GM23338 (cell line): ENCODE measurements at regions not wholly inside any gene's neighbourhood (a gene's known extent, or its start where the extent isn't known, plus 50 kb on each side); places are given as distances from the start of the nearest gene placed in this dataset.

ENCODE experiments used
- ATAC-seq: fragments of 200-7000 bp; cut with Tn5 transposase; 3 replicates; pipeline ENCODE4 v1.9.1; 2020
- DNase-seq: peaks from one replicate; pipeline ENCODE4 v3.0.0-alpha.2; 2015; ENCODE audit warnings: low spot score
- H2AFZ ChIP-seq: fragments of 200-600 bp; sonication (generic); 2 replicates; pipeline ENCODE4 v1.8.0; 2016; ENCODE audit warnings: antibody characterized with exemption, mild to moderate bottlenecking, moderate library complexity
- H3F3A ChIP-seq: fragments of 200-600 bp; sonication (generic); replicated peaks from 2 replicates; pipeline ENCODE4 v1.8.0; 2017; ENCODE audit warnings: antibody characterized with exemption, mixed run types, low read depth
- H3K27ac ChIP-seq: fragments of 200-600 bp; sonication (generic); 2 replicates; pipeline ENCODE4 v1.6.1; 2016; ENCODE audit warnings: low read depth
- H3K27me3 ChIP-seq: fragments of 200-600 bp; sonication (generic); 2 replicates; pipeline ENCODE4 v1.8.0; 2016; ENCODE audit warnings: mild to moderate bottlenecking, mixed run types, moderate library complexity; ENCODE audit not compliant: insufficient read depth
- H3K36me3 ChIP-seq: fragments of 200-600 bp; sonication (generic); 2 replicates; pipeline ENCODE4 v1.8.0; 2016; ENCODE audit warnings: mild to moderate bottlenecking; ENCODE audit not compliant: insufficient read depth
- H3K4me1 ChIP-seq: fragments of 200-600 bp; sonication (generic); 2 replicates; pipeline ENCODE4 v1.8.0; 2016; ENCODE audit warnings: mild to moderate bottlenecking, moderate library complexity; ENCODE audit not compliant: insufficient read depth
- H3K4me2 ChIP-seq: fragments of 200-600 bp; sonication (generic); 2 replicates; pipeline ENCODE4 v1.7.1; 2017; ENCODE audit warnings: mixed run types
- H3K4me3 ChIP-seq: fragments of 200-600 bp; sonication (generic); 2 replicates; pipeline ENCODE4 v1.6.1; 2016; ENCODE audit warnings: mixed run types
- H3K79me2 ChIP-seq: fragments of 200-600 bp; sonication (generic); replicated peaks from 2 replicates; pipeline ENCODE4 v1.8.0; 2017; ENCODE audit warnings: mild to moderate bottlenecking; ENCODE audit not compliant: insufficient read depth
- H3K9me2 ChIP-seq: fragments of 200-600 bp; sonication (generic); 2 replicates; pipeline ENCODE4 v1.8.0; 2017; ENCODE audit not compliant: insufficient read depth
- H4K20me1 ChIP-seq: fragments of 200-600 bp; sonication (generic); replicated peaks from 2 replicates; pipeline ENCODE4 v1.8.0; 2017; ENCODE audit warnings: mild to moderate bottlenecking; ENCODE audit not compliant: insufficient read depth
- H3K27ac Mint-ChIP-seq: 2 replicates; pipeline ENCODE4 v1.8.0; 2020; ENCODE audit warnings: inconsistent platforms, mild to moderate bottlenecking, moderate library complexity, mixed read lengths
- H3K27me3 Mint-ChIP-seq: 3 replicates; pipeline ENCODE4 v1.8.0; 2022; ENCODE audit warnings: low read depth, mild to moderate bottlenecking, moderate library complexity, mixed read lengths, inconsistent platforms; ENCODE audit not compliant: insufficient read depth, poor library complexity
- H3K36me3 Mint-ChIP-seq: 3 replicates; pipeline ENCODE4 v1.8.0; 2021; ENCODE audit warnings: low read depth, mild to moderate bottlenecking, inconsistent platforms, moderate library complexity, mixed read lengths
- H3K4me1 Mint-ChIP-seq: 3 replicates; pipeline ENCODE4 v1.8.0; 2020; ENCODE audit warnings: mild to moderate bottlenecking, inconsistent platforms, mixed read lengths
- H3K4me3 Mint-ChIP-seq: 3 replicates; pipeline ENCODE4 v1.8.0; 2021; ENCODE audit warnings: moderate library complexity, mild to moderate bottlenecking, inconsistent platforms, mixed read lengths
- H3K9me3 Mint-ChIP-seq: 3 replicates; pipeline ENCODE4 v1.8.0; 2020; ENCODE audit warnings: moderate library complexity, mild to moderate bottlenecking, inconsistent platforms, mixed read lengths
- CREB1 ChIP-seq: fragments of 250-450 bp; sonication (Bioruptor Pico); IDR thresholded peaks from 2 replicates; pipeline ENCODE4 v1.5.0; 2020; ENCODE audit warnings: low read depth, mild to moderate bottlenecking, moderate library complexity
- EZH2 ChIP-seq: fragments of 200-600 bp; sonication (generic); IDR thresholded peaks from one replicate; pipeline ENCODE4 v1.8.0; 2017; ENCODE audit warnings: antibody characterized with exemption, mild to moderate bottlenecking, low read depth; ENCODE audit not compliant: unreplicated experiment
- EZH2phosphoT487 ChIP-seq: fragments of 200-600 bp; sonication (generic); IDR thresholded peaks from one replicate; pipeline ENCODE4 v1.8.1; 2018; ENCODE audit warnings: antibody characterized with exemption; ENCODE audit not compliant: unreplicated experiment
- JUNB ChIP-seq: IDR thresholded peaks from one replicate; pipeline ENCODE4 v1.6.1; 2016; ENCODE audit warnings: antibody characterized with exemption; ENCODE audit not compliant: unreplicated experiment
- NANOG ChIP-seq: IDR thresholded peaks from 2 replicates; pipeline ENCODE4 v1.6.1; 2016; ENCODE audit warnings: antibody characterized with exemption, borderline replicate concordance
- POLR2AphosphoS5 ChIP-seq: IDR thresholded peaks from 2 replicates; pipeline ENCODE4 v1.6.1; 2016; ENCODE audit warnings: antibody characterized with exemption, low read depth
- STAT1 ChIP-seq: IDR thresholded peaks from one replicate; pipeline ENCODE4 v1.6.1; 2016; ENCODE audit warnings: antibody characterized with exemption; ENCODE audit not compliant: unreplicated experiment
- ZNF114 ChIP-seq: fragments of 250-450 bp; sonication (Bioruptor Pico); IDR thresholded peaks from 2 replicates; pipeline ENCODE4 v1.5.0; 2020; ENCODE audit warnings: mild to moderate bottlenecking, moderate library complexity
- ZNF331 ChIP-seq: fragments of 250-450 bp; sonication (Bioruptor Pico); IDR thresholded peaks from 2 replicates; pipeline ENCODE4 v1.5.0; 2020; ENCODE audit warnings: low read depth, mild to moderate bottlenecking, moderate library complexity
- TF ChIP-seq, protein P1 (sequence below): IDR thresholded peaks from one replicate; pipeline ENCODE4 v1.6.1; 2018; ENCODE audit warnings: antibody characterized with exemption; ENCODE audit not compliant: unreplicated experiment
- TF ChIP-seq, protein P2 (sequence below), 2 experiments: fragments of 200-600 bp in 1 of 2; sonication (generic) in 1 of 2; conservative IDR thresholded peaks; 2 replicates each; pipeline versions ENCODE4 v1.5.1 to v1.6.1; 2016 to 2017; ENCODE audit warnings: antibody characterized with exemption in 2 of 2, low read depth in 2 of 2, mild to moderate bottlenecking in 2 of 2, moderate library complexity in 1 of 2
- TF ChIP-seq, protein P3 (sequence below): IDR thresholded peaks from 2 replicates; pipeline ENCODE4 v1.6.1; 2016; ENCODE audit warnings: antibody characterized with exemption

DNA sequence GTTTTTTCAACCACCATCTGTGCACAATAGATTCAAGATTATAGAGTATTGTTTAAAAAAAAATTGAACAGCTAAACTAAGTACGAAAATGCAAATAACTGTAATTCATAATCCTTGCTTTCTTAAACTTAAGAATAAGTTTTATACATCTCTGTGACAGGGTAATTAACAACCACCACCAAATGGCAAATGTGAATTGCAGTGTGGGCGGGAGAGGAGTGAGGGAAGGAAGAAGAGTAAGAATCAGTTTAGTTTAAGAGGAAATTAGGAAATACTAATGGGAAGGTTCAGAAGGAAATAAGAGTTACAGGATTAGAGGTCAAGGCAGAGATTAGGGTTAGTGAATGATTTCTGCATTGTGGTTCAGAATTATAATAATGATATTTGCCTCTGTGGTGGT lies 430.9 kb downstream of the SPRY1 start (continued):
- TF ChIP-seq, protein P1, sequence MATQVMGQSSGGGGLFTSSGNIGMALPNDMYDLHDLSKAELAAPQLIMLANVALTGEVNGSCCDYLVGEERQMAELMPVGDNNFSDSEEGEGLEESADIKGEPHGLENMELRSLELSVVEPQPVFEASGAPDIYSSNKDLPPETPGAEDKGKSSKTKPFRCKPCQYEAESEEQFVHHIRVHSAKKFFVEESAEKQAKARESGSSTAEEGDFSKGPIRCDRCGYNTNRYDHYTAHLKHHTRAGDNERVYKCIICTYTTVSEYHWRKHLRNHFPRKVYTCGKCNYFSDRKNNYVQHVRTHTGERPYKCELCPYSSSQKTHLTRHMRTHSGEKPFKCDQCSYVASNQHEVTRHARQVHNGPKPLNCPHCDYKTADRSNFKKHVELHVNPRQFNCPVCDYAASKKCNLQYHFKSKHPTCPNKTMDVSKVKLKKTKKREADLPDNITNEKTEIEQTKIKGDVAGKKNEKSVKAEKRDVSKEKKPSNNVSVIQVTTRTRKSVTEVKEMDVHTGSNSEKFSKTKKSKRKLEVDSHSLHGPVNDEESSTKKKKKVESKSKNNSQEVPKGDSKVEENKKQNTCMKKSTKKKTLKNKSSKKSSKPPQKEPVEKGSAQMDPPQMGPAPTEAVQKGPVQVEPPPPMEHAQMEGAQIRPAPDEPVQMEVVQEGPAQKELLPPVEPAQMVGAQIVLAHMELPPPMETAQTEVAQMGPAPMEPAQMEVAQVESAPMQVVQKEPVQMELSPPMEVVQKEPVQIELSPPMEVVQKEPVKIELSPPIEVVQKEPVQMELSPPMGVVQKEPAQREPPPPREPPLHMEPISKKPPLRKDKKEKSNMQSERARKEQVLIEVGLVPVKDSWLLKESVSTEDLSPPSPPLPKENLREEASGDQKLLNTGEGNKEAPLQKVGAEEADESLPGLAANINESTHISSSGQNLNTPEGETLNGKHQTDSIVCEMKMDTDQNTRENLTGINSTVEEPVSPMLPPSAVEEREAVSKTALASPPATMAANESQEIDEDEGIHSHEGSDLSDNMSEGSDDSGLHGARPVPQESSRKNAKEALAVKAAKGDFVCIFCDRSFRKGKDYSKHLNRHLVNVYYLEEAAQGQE, result no peak
- no peak for TF ChIP-seq ZNF114 (CRISPR knock-in tag)

DNA sequence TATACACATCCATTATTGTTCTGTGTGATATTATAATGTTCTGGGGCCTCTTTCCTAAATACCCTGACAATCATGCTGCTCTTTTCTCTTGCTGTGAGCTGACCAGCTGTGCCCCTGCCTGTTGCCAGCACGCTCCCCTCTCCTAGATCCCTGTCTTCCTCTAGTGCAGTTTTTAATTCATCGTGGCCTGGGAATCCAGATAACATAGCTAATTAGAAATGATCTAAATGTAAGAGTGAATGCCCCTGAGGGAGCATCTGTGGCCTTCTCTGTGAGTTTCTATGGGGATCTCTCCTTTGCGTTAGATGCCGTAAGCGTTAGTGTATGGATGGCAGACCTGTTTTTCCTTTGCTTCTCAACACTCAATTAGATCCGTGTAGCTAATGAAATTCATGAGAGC lies 434.3 kb downstream of the SPRY1 start:
- H3K36me3 ChIP-seq, result no peaks in the 10 kb centered on the region
- no peaks in the 10 kb centered on the region for H3K9me2 ChIP-seq
- Mint-ChIP-seq H3K4me1 (peaks cover 4% of the 10 kb centered on the region; the same call in 1 of the 3 replicates), H3K9me3 (no peaks in the 10 kb centered on the region), H3K36me3 (no peaks in the 10 kb centered on the region), H3K27me3 (peaks cover 2% of the 10 kb centered on the region), H3K27ac (peak overlapping the region; percentile 12; the same call in 1 of the 2 replicates), H3K4me3 (no peak overlapping the region)
- no peaks in the 10 kb centered on the region for H3K27me3 ChIP-seq
- no peak overlapping the region for H3K4me2 ChIP-seq
- no peaks in the 10 kb centered on the region for H4K20me1 ChIP-seq
- no peaks in the 10 kb centered on the region for H3F3A ChIP-seq
- H3K79me2 ChIP-seq, result no peaks in the 10 kb centered on the region
- no peak for DNase-seq
- H3K4me3 ChIP-seq, result no peak overlapping the region
- no peak overlapping the region for H3K27ac ChIP-seq
- ATAC-seq, result no peak
- 0 out of 2 replicates have a peak overlapping the region, but pooled peaks have one; percentile 33 for H2AFZ ChIP-seq
- no peaks in the 10 kb centered on the region for H3K4me1 ChIP-seq
- no peak for TF ChIP-seq ZNF114 (CRISPR knock-in tag)
- TF ChIP-seq, protein P2, sequence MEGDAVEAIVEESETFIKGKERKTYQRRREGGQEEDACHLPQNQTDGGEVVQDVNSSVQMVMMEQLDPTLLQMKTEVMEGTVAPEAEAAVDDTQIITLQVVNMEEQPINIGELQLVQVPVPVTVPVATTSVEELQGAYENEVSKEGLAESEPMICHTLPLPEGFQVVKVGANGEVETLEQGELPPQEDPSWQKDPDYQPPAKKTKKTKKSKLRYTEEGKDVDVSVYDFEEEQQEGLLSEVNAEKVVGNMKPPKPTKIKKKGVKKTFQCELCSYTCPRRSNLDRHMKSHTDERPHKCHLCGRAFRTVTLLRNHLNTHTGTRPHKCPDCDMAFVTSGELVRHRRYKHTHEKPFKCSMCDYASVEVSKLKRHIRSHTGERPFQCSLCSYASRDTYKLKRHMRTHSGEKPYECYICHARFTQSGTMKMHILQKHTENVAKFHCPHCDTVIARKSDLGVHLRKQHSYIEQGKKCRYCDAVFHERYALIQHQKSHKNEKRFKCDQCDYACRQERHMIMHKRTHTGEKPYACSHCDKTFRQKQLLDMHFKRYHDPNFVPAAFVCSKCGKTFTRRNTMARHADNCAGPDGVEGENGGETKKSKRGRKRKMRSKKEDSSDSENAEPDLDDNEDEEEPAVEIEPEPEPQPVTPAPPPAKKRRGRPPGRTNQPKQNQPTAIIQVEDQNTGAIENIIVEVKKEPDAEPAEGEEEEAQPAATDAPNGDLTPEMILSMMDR (conservative IDR thresholded peaks at IDR 0.05; ENCODE audit: low read depth in 2 of 2), result no peak
- TF ChIP-seq CREB1, result no peak
- TF ChIP-seq JUNB, result no peak
- TF ChIP-seq ZNF331 (CRISPR knock-in tag), result no peak
- TF ChIP-seq NANOG, result no peak
- no peak for TF ChIP-seq STAT1
- TF ChIP-seq, protein P3, sequence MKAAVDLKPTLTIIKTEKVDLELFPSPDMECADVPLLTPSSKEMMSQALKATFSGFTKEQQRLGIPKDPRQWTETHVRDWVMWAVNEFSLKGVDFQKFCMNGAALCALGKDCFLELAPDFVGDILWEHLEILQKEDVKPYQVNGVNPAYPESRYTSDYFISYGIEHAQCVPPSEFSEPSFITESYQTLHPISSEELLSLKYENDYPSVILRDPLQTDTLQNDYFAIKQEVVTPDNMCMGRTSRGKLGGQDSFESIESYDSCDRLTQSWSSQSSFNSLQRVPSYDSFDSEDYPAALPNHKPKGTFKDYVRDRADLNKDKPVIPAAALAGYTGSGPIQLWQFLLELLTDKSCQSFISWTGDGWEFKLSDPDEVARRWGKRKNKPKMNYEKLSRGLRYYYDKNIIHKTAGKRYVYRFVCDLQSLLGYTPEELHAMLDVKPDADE, result no peak
- no peak for TF ChIP-seq POLR2AphosphoS5
- TF ChIP-seq, protein P1, result no peak
- TF ChIP-seq EZH2phosphoT487, result no peak
- TF ChIP-seq EZH2, result no peak
